NOMO-1 (cell line): ENCODE measurements at regions not wholly inside any gene's neighbourhood (a gene's known extent, or its start where the extent isn't known, plus 50 kb on each side); places are given as distances from the start of the nearest gene placed in this dataset.
A peak's percentile ranks its signal among the peaks of the same experiment; 100 is the strongest.

Experiments
- DNase-seq, 2 experiments: peaks; one replicate each; lab custom pipeline; 2025; ENCODE audit not compliant: unreplicated experiment in 2 of 2; lab: John Stamatoyannopoulos, UW

DNA sequence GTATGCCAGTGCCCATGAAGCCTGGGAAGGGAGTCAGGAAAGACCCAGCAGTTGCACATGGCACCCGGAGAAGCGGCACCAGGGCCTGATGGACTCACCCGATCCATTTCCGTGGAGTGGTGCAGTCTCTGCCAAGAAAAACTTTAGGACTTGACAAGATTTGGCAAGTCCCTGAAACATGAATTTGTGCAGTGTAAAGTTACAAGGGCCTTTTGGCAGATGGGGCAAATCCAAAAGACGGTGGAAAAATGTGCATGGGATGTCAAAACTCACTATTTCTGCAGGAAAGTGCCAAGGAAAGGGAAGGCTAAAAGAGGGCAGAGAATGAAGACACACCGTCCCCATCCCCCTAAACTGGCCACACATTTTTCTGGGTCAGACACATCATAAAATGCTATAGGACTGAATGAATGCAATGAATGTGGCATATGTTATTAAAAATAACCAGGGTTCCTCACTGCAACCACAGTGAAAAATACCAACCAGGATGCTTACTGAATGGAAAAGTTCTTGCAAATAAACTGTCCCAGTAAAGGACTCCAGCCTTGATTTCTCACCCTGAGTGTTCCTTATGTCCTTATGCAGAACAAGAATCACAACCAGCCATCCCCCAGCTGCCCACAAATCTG lies 173.5 kb upstream of the SIX2 start:
- no peak for DNase-seq

DNA sequence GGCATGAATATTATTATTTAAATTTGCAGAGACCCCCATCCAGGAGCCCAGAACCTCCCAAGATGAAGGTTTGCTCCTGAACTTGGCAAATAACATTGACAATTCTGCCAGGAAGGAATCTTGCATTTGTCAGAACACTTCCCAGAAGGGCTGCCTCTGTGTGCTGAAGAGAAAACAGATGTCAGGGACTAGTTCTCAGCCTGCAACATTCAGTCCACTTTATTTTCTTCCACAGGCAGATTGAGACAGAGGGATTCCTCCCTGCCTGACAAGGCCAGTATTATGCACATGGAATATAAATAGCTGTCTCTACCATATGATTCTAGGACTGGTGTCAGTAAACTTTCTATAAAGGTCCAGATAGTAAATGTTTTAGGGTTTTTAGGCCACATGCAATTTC lies 171.5 kb upstream of the SIX2 start:
- no peak for DNase-seq

DNA sequence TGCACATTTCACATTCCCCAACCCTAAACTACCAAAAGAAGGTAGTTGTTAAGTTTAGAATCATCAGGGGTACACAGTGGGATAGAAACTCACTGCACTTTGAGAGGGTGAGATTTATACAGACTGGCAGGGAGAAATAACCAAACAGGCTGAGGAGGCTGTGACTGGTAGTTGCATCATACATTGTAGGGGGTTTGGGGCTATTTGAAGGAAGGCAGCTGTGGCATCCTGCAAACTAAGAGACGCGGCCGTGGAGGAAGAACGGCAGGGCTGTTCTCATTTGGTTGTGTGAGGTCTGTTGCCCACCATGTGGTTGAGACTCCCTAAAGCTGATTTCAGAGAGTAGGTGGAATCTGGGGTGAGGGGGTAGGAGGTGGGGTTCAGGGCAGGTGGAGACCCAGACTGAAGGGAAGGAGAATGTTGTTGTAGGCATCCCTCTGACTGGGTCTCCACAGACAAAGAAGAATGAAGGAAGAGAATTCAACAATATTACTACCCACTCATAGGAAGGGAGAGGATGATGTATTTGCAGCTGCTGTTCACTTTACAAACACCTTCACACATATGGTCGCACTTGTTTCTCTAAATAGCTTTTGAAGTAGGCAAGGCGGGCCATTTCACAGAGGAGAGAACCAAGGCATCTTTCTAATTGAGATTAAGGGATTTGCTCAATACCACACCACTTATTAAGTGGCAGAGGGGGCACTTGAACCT lies 170.9 kb upstream of the SIX2 start:
- DNase-seq: no peak

DNA sequence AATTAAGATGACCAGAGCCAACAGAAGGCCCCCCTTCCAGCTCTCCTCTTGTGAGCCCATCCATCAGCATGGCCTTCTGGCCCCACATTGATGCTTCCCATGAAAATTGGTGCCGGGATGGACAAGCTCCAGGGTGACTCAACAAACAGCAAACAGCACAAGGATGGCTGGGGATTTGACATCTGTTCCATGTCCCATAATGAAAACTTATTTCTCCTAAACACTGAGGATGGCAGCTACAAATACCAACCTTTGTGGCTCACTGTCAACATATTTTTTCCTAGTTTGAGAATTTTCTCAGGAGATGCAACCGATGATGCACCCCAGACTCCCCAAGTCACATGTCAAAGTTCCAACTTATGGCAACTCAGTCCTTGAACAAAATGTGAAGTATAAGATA lies 169.6 kb upstream of the SIX2 start:
- DNase-seq: no peak

DNA sequence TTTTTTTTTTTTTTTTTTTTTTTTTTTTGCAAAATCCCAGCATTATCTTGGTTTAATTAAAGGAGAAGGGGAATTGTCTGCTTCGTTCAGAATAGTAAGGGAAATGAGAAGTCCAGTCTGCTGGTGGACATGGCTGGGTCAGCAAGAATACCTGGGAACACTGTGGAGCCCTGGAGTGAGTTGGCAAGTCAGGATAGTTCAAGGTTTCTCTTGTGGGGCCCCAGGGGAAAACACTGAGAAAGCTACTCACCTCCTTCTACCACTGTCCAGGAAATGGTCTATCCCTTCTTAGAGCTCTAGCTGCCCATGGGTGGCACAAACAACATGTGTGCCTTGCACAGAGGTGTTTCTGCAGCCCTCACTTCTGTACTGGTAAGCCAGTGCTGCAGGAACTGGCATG lies 169.1 kb upstream of the SIX2 start:
- no peak for DNase-seq

DNA sequence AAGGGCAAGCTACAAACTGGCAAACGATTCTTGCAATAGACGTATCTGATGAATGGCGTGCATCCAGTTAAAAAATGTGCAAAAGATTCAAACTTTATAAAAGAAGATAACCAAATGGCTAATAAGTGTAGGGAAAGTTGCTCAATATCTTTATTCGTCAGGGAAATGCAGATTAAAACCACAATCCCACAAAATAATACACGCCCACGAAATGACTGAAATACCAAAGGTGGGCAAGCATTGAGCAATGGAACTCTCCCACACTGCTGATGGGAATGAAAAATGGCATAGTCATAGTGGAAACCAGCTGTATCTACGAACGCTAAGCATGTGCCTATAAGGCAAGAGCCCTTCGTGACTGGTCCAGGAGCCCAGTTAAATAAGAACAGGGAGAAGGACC lies 168.6 kb upstream of the SIX2 start:
- DNase-seq: peak in 1 of 2 experiments; percentile 7

DNA sequence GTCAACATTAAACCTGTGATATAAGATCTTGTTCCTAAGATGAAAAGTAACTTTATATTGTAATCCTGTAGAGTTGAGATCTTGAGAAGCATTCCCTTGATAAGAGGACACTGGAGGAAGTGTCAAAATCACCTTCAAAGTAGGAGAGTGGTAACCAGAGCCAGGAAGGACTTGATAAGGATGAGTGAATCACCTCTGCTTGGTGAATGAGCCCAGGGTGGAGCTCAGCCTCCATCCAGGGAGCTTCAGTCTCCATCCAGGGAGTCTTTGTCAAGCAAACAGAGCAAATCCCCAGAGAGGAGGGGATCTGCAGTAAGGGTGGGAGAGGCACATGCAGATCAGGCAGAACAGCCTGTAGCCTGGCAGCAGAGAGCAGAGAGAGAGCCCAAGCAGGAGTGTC lies 167.1 kb upstream of the SIX2 start:
- DNase-seq: no peak

DNA sequence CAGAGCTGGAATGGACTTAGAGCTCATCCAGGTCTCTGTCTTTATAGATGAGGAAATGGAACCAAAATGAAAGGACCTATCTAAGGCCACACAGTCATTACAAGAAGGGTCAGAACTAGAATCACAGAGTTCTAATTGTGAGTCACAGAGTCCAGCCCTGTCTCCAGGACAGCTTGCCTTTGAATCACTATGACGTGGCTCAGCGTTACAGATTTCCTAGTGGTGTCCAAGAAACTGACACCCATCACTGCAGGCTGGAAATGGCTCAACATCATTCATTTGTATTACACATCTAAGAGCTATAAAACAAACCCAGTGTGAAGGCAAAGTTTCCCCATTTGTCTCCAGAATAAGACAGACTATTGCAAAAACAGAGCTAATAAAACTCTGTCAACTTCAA lies 164.3 kb upstream of the SIX2 start:
- no peak for DNase-seq

DNA sequence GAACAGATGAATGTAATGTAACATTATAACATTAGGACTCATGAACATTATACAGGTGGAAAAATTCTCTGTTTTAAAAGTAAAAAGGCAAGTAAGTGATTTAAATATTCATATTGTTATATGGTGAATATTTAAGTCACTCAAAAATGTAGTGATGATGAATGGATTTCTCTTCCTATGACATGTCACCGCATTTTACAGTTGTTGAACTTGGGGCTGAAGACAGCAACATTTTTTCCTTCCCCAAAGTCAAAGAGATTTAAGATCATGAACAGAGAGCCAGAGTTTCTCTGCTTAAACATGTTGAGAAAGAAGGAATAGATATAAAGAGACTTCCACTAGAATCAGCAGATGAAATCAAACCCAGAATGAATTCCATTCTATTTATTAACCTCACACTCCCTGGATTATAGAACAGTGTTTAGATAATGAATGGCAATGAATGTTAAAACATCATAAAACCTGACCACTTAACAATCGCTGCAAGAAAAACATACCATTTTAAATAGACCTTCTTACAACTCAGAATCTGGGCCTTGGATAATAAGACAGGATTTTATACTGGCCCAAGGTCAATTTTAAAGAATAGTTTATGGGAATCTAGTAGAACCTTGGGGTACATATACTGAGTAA lies 163.6 kb upstream of the SIX2 start:
- DNase-seq: no peak

DNA sequence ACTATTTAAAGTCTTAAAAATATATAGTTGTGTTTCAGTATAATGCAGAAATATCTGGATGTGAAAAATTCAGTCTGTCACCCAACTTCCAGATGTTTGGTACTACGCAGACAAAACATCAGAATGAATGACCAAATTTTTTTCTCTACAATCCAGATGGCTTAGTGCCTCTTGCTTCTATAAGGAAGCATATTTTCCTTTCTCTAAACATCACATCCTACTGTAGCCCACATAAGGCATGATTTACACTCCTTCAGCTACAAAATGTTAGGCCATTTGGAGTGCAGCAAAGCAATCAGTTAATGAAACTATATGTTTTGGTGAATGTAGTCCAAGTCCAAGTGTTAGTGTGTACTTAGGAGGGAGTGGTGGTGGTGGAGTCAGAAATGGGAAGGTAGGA lies 162.9 kb upstream of the SIX2 start:
- DNase-seq: no peak

DNA sequence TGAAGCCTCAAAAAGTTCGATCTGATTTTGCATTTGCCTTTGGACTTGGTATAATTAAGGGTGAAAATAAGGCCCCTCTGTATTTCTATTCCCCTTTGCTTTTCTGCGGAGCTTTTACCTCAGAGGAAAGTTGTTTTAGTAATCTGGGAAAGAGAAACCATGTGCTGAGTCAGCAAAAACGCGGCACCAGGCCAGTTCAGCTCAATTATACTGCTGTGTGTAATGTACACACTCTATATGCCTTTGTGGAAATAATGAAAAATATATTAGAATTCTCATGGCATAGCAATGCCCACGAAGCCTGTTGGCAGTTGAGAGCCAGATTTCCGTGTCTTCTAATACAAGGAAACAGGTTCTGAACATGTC lies 161.9 kb upstream of the SIX2 start:
- no peak for DNase-seq

DNA sequence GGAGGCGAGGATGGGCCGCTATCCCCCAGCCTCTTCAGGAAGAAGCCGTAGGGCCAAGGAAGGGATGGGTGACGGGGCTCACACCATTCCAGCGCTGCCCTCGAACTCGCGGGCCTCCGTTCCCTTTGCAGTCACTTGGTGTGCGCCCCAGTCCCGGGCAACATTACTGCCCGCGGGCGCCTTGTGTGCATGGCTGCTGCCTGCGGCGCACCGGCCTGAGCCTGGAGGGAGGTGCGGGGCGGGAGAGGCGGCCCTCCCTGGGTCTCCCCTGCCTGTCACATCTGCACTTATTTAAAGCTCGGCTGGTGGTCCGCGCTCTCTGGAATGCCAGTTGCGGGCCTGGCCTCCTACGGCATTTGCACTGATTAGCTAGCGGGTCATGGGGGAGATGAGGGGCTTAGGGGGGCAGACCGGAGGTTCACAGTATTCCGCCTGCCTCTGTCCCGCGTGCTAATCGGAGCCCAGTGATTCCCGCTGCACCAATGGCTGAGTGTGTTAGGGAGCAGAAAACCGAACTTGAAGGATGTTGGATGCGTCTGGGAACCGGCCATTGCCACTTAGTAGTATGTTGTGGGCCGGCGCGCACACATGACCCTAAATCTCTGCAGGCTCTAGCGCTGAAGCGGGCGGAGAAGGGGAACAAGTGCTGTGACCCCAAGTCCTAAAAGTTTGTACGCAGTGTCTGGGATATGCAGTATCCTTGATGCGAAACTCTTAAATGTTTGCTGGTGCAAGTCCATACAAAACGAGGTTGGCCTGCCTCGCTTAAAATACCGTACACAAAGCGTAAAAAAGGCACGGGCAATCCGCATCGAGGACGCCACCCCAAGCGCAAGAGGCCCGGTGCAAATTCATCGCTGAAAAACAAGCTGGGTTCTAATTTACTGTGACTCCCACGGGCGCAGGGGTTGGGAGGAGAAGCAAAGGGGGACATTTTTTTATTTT lies 161.2 kb upstream of the SIX2 start:
- no peak for DNase-seq

DNA sequence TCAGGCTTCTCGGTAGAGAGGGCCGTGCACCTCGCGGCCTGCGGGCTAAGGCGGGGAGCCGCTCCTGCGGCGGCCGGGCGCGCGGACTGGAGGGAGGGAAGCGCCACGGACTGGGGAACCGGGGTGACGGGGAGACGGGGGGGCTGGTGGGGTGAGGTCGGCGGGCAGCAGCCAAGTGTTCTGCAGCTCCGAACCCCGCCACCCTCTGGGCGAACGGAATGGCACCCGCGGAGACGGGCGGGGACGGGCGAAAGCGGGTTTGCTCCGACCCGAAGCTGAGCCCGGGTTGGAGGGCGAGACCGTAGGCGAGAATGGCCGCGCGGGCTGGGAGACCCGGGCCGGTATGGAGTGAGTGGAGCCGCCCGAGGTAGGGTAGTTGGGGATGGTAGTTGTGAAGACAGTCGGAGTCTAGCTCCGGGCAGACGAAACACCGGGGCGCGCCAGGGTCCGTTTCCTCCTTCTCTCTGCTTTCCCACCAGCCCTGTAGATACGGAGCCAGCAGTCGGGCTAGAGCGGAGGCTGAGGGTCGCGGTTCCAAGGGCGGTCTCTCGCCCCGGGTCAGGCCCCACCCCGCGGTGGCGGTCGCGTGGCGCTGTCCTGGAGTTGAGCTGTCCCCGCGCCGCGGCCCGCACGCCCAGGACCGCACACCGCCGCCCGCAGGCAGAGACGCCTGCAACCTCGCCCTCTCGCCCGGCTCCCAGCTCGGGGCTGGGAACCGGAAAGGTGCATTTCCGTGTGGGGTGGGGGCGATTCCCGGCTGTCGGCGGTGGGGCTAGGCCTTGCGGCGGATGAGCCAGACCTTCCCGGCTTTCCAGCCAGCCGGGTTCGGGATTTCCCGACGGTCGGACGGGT lies 160.3 kb upstream of the SIX2 start:
- DNase-seq: peak; percentile 35 to 41

DNA sequence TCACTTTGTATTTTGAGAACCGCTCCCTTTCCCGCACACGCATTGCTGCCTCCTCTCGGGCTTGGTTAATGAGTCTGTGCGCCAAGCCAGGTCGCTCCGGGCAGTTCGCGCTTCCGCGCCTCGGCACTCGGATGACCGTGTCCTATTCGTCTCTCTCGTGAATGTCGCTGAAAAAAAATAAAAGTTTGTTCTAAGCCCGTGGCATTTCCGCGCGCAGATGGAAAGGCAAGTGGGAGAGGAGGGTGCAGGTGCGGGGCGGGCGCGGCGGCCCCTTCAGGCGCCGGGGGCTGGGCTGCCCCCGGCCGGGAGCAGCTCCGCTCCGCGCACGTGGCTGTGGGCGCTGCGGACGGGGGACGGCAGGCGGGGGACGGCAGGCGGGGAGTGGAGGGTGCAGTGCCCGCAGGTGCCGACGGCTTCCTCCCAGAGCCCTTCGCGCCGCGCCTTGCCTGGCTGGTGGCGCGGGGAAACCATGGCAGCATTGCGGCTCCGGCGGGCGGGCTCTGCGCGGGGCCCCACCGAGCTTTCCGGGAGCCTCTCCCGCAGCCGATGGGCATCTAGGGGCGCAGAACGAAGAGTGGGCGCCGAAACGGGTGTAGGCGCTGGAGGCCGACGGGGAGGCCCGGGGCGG lies 159.6 kb upstream of the SIX2 start:
- peak; percentile 15 to 41 for DNase-seq

DNA sequence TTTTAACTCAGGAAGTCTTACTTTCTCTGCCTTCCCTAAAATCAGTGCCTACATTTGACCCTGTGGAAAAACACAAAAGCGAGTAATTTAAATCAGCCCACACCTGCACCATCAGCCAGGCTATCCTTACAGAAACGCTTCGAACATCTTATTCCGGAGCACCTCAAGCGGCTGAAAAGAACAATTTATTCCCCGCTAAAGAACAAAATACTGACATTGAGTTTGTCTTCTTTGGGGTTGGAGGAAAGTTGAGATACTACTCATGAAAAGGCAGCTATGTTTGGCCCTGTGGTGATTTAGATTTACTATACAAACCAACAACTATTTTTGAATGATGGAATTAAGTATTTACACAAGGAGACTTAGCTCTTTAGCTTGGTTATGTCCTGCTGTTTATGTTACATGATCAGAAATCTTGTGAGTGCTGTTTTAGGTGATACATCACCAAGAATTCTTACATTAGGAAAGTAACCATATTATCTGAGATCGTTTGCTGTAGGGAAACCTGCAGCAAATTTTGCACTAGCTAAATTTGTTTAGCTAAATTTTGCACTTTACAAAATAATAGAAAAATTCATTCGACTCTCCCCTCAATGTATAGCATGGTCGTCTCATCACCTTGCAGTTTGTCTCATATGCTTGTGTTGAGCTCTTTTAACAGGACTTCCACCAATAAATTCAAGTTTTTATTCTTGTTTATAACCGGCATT lies 158.8 kb upstream of the SIX2 start:
- no peak for DNase-seq

DNA sequence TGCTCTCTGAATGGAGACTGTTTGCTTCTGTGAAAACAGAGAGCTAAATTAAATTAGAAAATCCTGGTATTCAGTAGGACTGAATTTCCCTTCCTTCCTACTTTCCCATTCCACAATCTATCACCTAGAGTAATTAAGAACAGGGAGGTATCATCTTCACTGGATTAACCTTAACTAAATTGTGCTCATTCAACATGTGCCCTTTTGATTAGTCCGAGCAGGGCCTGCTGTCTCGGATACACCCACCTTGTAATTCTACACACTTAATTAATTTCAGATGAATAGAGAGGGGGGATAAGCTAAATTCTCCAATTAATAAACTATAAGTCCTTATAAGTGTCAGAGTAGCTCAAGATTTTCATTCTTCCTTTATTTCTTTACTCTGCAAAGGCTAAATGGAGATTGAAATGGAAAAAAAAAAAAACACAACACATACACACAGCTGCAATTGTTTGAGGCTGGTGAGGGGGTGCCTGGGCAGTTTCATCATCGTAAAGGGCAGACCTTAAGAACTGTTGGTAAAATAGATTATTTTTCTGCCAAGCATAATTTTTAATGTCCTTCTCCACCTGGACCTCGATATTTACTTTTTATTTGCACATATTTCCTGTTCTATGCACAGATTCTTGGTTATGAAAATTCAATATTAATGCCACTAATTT lies 157.1 kb upstream of the SIX2 start:
- no peak for DNase-seq

DNA sequence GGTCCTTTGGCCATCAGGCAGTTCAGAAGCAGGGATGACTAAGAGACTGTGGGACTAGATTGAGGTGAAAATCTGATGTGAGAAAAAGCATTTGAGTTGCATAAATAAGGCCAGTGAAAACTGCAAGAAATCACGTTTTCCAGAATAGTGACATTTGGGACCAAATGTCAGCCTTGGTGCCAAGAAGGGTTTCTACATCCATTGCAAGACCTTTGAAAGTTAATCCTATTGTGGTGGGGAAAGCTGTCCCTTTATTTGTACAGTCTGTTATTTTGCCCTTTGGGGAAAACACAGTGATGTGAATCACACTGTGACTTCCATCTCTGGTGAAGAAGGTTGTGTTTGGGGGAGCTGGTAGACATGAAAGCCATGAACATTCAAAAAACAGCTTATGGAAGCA lies 153.5 kb upstream of the SIX2 start:
- DNase-seq: no peak

DNA sequence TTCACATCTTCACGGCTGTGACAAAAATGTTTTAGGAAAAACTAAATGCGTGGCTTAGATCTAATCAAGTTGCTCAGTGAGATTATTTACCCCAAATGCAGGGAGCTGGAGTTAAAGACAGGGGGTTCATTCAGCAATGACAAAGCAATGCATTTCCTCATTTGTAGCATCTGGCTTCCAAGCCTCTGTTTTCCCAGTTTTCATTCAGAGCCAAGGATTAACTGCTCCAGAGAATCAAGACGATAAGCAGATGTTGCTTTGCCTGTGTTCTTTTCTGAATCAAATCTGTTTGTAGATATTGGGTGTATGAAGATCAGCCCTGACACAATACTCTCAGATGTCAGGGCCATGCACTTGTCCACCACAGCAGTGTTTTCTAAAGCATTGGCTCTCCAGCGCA lies 147.4 kb upstream of the SIX2 start:
- no peak for DNase-seq
